ENCODE measurements at regions not wholly inside any gene's neighbourhood (a gene's known extent, or its start where the extent isn't known, plus 50 kb on each side); places are given as distances from the start of the nearest gene placed in this dataset.

DNA sequence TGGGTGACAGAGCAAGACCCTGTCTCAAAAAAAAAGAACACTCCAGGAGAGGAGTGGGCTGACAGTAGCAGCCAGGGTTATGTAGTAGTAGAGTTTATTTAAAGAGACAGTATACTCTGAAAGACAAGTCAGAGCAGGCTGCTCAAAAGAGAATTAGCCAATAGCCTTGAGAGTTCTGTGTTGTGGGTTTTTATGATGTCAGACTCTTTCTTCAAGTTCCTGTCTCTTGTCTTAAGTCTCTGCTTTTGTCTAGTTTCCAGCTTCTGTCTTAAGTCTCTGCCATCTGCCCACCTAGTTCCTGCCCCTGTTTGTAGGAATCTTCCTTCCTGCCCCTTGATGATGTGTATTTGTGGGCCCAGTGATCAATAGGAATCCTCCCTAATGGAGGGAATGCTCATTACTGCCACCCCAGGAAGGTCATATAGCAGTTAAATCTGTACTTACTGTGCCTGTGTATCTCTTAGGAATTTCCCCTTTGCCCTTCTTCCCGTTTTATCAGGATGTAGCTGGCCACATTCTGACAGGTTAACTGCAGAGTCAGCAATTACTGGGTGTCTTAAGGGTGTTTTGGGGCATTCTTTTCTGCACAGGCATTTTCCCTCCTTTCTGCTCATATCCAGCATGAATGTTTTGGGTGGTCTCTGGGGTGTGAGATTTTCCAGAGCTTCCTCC is 580.5 kb upstream of the SGCD start:
- WGBS, 2 donors, result 11 to 16% methylated on average over 1 of the region's 1 CpG
- TF ChIP-seq EP300 (IDR thresholded peaks at IDR 0.05) (no peak), POLR2A (IDR thresholded peaks at IDR 0.05) (no peak), POLR2AphosphoS5 (IDR thresholded peaks at IDR 0.05) (no peak)
- TF ChIP-seq, protein P1, sequence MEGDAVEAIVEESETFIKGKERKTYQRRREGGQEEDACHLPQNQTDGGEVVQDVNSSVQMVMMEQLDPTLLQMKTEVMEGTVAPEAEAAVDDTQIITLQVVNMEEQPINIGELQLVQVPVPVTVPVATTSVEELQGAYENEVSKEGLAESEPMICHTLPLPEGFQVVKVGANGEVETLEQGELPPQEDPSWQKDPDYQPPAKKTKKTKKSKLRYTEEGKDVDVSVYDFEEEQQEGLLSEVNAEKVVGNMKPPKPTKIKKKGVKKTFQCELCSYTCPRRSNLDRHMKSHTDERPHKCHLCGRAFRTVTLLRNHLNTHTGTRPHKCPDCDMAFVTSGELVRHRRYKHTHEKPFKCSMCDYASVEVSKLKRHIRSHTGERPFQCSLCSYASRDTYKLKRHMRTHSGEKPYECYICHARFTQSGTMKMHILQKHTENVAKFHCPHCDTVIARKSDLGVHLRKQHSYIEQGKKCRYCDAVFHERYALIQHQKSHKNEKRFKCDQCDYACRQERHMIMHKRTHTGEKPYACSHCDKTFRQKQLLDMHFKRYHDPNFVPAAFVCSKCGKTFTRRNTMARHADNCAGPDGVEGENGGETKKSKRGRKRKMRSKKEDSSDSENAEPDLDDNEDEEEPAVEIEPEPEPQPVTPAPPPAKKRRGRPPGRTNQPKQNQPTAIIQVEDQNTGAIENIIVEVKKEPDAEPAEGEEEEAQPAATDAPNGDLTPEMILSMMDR (IDR thresholded peaks at IDR 0.05), result no peak

DNA sequence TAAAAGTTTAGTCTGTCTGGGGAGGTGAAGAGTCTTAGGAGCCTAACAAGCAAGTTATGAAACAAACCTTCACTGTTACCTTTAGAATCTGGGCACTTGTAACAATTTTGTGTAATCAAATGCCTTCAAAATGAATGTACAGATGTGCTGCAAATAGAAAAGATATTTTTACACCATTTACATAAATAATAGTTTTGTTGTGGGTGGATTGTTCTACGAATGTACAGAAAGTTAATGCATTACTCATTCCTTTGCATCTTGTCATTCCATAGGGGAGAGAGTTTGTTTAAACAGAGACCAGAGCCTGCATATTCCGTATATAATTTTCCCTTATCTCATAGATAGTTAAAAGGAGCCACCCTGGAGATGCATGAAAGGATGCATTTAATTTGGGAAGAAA is 576.9 kb upstream of the SGCD start:
- Histone ChIP-seq H3K27me3 (no peaks in the 10 kb centered on the region), H3K4me1 (no peaks in the 10 kb centered on the region), H3K36me3 (no peaks in the 10 kb centered on the region), H3K4me3 (no peak overlapping the region), H3K27ac (no peak overlapping the region), H3K9me3 (no peaks in the 10 kb centered on the region)
- no peak for TF ChIP-seq POLR2AphosphoS5 (IDR thresholded peaks at IDR 0.05)
- no peak for TF ChIP-seq POLR2A (IDR thresholded peaks at IDR 0.05)
- TF ChIP-seq EP300 (IDR thresholded peaks at IDR 0.05), result no peak
- TF ChIP-seq, protein P1 (IDR thresholded peaks at IDR 0.05), result no peak
- WGBS, 2 donors, result 33 to 52% methylated on average over 2 of the region's 2 CpGs
- ATAC-seq (ENCODE audit: low FRiP score in 2 of 2), result no peak
- no peak for DNase-seq

More for the DNA sequence above, 580.5 kb upstream of the SGCD start:
- Histone ChIP-seq H3K36me3 (no peaks in the 10 kb centered on the region), H3K9me3 (no peaks in the 10 kb centered on the region), H3K4me1 (no peaks in the 10 kb centered on the region), H3K27me3 (no peaks in the 10 kb centered on the region), H3K27ac (no peak overlapping the region), H3K4me3 (no peak overlapping the region)
- DNase-seq, result no peak
- ATAC-seq (ENCODE audit: low FRiP score in 2 of 2), result no peak

DNA sequence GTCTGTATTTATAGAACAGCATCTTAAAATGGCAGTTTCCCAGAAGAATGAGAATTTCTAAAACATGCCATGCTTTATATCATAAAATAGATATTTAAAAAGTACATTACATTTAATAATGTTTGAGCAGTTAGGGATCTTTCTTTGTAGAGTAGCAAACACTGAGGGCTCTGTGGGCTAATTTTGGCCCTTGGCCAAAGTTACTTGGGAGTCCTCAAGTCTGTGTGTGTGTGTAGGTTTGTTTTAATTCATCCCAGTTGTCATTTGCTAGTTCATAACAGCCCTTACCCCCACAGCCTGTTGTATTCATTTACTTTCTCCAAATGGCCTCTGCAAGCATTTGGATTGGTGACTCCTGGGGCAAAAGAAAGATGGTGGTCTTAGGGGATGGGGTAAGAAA is 576.4 kb upstream of the SGCD start:
- H3K36me3 ChIP-seq, result no peaks in the 10 kb centered on the region
- no peak overlapping the region for H3K27ac ChIP-seq
- no peak overlapping the region for H3K4me3 ChIP-seq
- DNase-seq (no peak), ATAC-seq (ENCODE audit: low FRiP score in 2 of 2) (no peak)
- TF ChIP-seq, protein P1 (IDR thresholded peaks at IDR 0.05), result no peak
- TF ChIP-seq POLR2AphosphoS5 (IDR thresholded peaks at IDR 0.05) (no peak), EP300 (IDR thresholded peaks at IDR 0.05) (no peak)
- H3K27me3 ChIP-seq, result no peaks in the 10 kb centered on the region
- no peaks in the 10 kb centered on the region for H3K4me1 ChIP-seq
- no peaks in the 10 kb centered on the region for H3K9me3 ChIP-seq

DNA sequence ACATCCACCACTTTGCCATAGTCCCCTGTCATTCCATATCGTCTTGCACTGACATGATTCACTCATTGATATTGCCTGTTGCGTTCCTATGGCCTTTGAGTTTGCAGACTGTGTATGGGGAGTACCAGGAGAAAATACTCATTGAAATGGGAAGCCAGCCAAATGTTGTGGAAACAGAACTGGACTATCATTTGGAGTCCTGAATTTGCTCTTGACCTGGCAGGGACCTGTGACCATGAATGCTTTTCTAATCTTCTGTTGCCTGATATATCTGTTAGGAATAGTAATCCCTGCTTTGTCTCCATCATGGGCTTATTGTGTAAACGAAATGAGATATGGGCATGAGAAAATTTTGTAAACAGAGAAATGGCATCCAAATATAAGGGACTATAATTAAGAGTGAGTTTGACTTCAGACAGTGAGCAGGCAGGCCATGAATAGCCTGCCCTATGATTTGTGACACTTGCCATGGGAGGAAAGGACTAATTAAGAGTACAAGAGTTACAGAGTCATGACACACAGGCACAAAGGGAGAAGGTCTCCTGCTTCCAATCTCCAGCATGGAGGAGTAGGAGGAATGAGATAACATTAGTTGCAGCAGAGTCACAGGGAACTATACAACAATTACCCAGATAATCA is 572.9 kb upstream of the SGCD start:
- TF ChIP-seq POLR2AphosphoS5 (IDR thresholded peaks at IDR 0.05) (no peak), EP300 (IDR thresholded peaks at IDR 0.05) (no peak), POLR2A (IDR thresholded peaks at IDR 0.05) (no peak)
- TF ChIP-seq, protein P1 (IDR thresholded peaks at IDR 0.05), result no peak
- Histone ChIP-seq H3K27ac (no peak overlapping the region), H3K4me1 (no peaks in the 10 kb centered on the region), H3K9me3 (no peaks in the 10 kb centered on the region), H3K4me3 (no peak overlapping the region), H3K36me3 (no peaks in the 10 kb centered on the region), H3K27me3 (no peaks in the 10 kb centered on the region)
- 51 to 80% methylated on average over 3 of the region's 3 CpGs for WGBS, 2 donors
- no peak for ATAC-seq (ENCODE audit: low FRiP score in 2 of 2)
- DNase-seq, result no peak

DNA sequence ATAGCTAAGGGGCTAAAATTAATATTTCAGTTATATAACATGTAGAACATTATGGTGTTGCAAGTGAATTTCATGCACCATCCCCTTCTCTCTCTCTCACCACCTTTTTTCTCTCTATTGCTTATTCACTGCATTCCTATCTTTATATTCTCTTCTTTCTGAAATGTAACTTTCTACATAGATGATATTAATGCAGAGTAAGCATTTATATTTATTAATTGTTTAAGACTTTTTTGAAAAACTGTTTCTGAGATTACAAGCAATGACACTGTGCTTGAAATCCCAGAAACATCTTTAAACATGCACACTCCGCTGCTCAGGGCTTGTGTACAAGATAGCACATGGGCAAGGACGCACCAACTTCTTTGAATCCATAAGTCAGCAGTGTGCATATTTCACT is 567.7 kb upstream of the SGCD start:
- WGBS, 2 donors, result 91 to 93% methylated on average over 2 of the region's 2 CpGs
- H3K27ac ChIP-seq, result no peak overlapping the region
- H3K9me3 ChIP-seq, result peaks cover 0 to 8% (median 0%) of the 10 kb centered on the region in 4 donors
- DNase-seq (no peak), ATAC-seq (ENCODE audit: low FRiP score in 2 of 2) (no peak)
- TF ChIP-seq, protein P1 (IDR thresholded peaks at IDR 0.05), result no peak
- no peak for TF ChIP-seq POLR2A (IDR thresholded peaks at IDR 0.05)
- H3K27me3 ChIP-seq, result no peaks in the 10 kb centered on the region
- no peaks in the 10 kb centered on the region for H3K4me1 ChIP-seq
- no peaks in the 10 kb centered on the region for H3K36me3 ChIP-seq
- H3K4me3 ChIP-seq, result no peak overlapping the region
